HepG2 (cell line): ENCODE measurements at regions not wholly inside any gene's neighbourhood (a gene's known extent, or its start where the extent isn't known, plus 50 kb on each side); places are given as distances from the start of the nearest gene placed in this dataset.

Source experiments
- ATAC-seq: fragments of 200-7000 bp; cut with Tn5 transposase; 3 replicates; pipeline ENCODE4 v1.9.1; 2020; ENCODE audit warnings: mild to moderate bottlenecking, moderate library complexity
- BruUV-seq: library from RNA; stranded (reverse); fragments of 400-500 nt; replicated peaks from 2 replicates; lab custom pipeline; 2021; lab: Mats Ljungman, UMichigan
- CTCF ChIA-PET: fragments of 300-600 bp; formaldehyde crosslinking; extraction: SDS; loops from one replicate; lab custom pipeline; 2021; ENCODE audit warnings: low total read pairs, inconsistent platforms, low intra/inter-chr PET ratio; lab: Yijun Ruan, JAX
- POLR2A ChIA-PET: fragments of 350-600 bp; sonication (Branson Sonifier 250); formaldehyde crosslinking; loops from one replicate; lab custom pipeline; 2020; ENCODE audit warnings: antibody characterized with exemption, inconsistent platforms; lab: Yijun Ruan, JAX
- DNase-seq: peaks from one replicate; pipeline ENCODE4 v3.0.0-alpha.2; 2015; ENCODE audit warnings: low spot score
- FAIRE-seq: peaks from 3 replicates; lab custom pipeline; 2011; peaks lifted over from hg19 to GRCh38; lab: Jason Lieb, UNC
- H2AFZ ChIP-seq: one replicate; pipeline ENCODE4 v1.6.1; 2011; ENCODE audit warnings: low read length, inconsistent platforms
- H3K27ac ChIP-seq: fragments of 300-600 bp; 3 replicates; pipeline ENCODE4 v1.8.0; 2011; ENCODE audit warnings: mixed run types, mild to moderate bottlenecking, mixed read lengths, low read length, inconsistent platforms; ENCODE audit not compliant: insufficient read depth; ENCODE audit errors: extremely low read length
- H3K27me3 ChIP-seq, 2 experiments: fragments of 200-600 bp in 1 of 2; 2 replicates in 1 of 2; 3 replicates in 1 of 2; pipeline versions ENCODE4 v1.6.0 to v1.8.0; 2011; ENCODE audit warnings: low read length in 2 of 2, mild to moderate bottlenecking in 2 of 2, moderate library complexity in 2 of 2, inconsistent platforms in 1 of 2; ENCODE audit not compliant: insufficient read depth in 2 of 2, control insufficient read depth in 1 of 2
- H3K36me3 ChIP-seq, 2 experiments: fragments of 200-600 bp in 1 of 2; replicated peaks in 1 of 2; 2 replicates in 1 of 2; 3 replicates in 1 of 2; pipeline versions ENCODE4 v1.5.1 to v1.8.0; 2011; ENCODE audit warnings: low read length in 2 of 2, inconsistent platforms in 1 of 2; ENCODE audit not compliant: insufficient read depth in 2 of 2, control insufficient read depth in 1 of 2
- H3K4me1 ChIP-seq: 2 replicates; pipeline ENCODE4 v1.5.1; 2012; ENCODE audit warnings: low read length, inconsistent platforms; ENCODE audit not compliant: insufficient read depth
- H3K4me2 ChIP-seq: 2 replicates; pipeline ENCODE4 v1.6.0; 2011; ENCODE audit warnings: low read depth, low read length, inconsistent platforms
- H3K4me3 ChIP-seq, 3 experiments: fragments of 200-600 bp in 1 of 3; sonication (generic), shearing (Covaris generic) in 1 of 3; replicated peaks in 1 of 3; 2 replicates each; pipeline ENCODE4 v1.5.1; 2011 to 2016; ENCODE audit warnings: low read length in 3 of 3, inconsistent platforms in 2 of 3, low read depth in 2 of 3, mild to moderate bottlenecking in 2 of 3, control low read depth in 1 of 3, mixed read lengths in 1 of 3; ENCODE audit not compliant: insufficient read depth in 1 of 3
- H3K79me2 ChIP-seq: one replicate; pipeline ENCODE4 v1.6.1; 2011; ENCODE audit warnings: low read length, inconsistent platforms; ENCODE audit not compliant: insufficient read depth
- H3K9ac ChIP-seq: 2 replicates; pipeline ENCODE4 v1.6.0; 2011; ENCODE audit warnings: mild to moderate bottlenecking, low read depth, low read length, inconsistent platforms; ENCODE audit not compliant: insufficient read depth
- H3K9me3 ChIP-seq: 2 replicates; pipeline ENCODE4 v1.5.1; 2012; ENCODE audit warnings: mild to moderate bottlenecking, low read length
- H4K20me1 ChIP-seq: 2 replicates; pipeline ENCODE4 v1.6.0; 2011; ENCODE audit warnings: inconsistent platforms, mild to moderate bottlenecking, low read length, moderate library complexity; ENCODE audit not compliant: insufficient read depth
- AGO2 ChIP-seq: fragments of 200-400 bp; formaldehyde crosslinking; optimal IDR thresholded peaks from 2 replicates; pipeline ENCODE3; 2017; ENCODE audit warnings: mild to moderate bottlenecking, low read depth, low read length, moderate library complexity
- KLF11 ChIP-seq: IDR thresholded peaks from 2 replicates; pipeline ENCODE4 v1.6.1; 2016; ENCODE audit warnings: missing compliant biosample characterization
- KMT2B ChIP-seq: IDR thresholded peaks from 2 replicates; pipeline ENCODE4 v1.6.1; 2016; ENCODE audit warnings: missing genetic modification reagents, missing compliant biosample characterization
- PHF5A ChIP-seq: IDR thresholded peaks from one replicate; pipeline ENCODE4 v1.6.1; 2018; ENCODE audit warnings: low read depth, missing genetic modification reagents; ENCODE audit not compliant: unreplicated experiment
- POLR2G ChIP-seq: fragments of 200-400 bp; formaldehyde crosslinking; IDR thresholded peaks from 2 replicates; pipeline ENCODE4 v1.6.1; 2018; ENCODE audit warnings: mild to moderate bottlenecking, low read depth, low read length, moderate library complexity
- SIN3A ChIP-seq: IDR thresholded peaks from 2 replicates; pipeline ENCODE4 v1.6.1; 2011; ENCODE audit warnings: low read depth, mild to moderate bottlenecking, control low read depth, low read length, borderline replicate concordance
- ZIK1 ChIP-seq: sonication (generic); formaldehyde crosslinking; IDR thresholded peaks from 2 replicates; pipeline ENCODE4 v1.5.0; 2020; ENCODE audit warnings: mild to moderate bottlenecking, low read depth, missing genetic modification reagents, borderline replicate concordance
- ZNF263 ChIP-seq: sonication (generic); formaldehyde crosslinking; IDR thresholded peaks from 2 replicates; pipeline ENCODE4 v1.4.0; 2020; ENCODE audit warnings: missing genetic modification reagents
- ZNF430 ChIP-seq: sonication (generic); formaldehyde crosslinking; IDR thresholded peaks from 2 replicates; pipeline ENCODE4 v1.9.0; 2021; ENCODE audit warnings: mild to moderate bottlenecking, missing genetic modification reagents
- ZNF773 ChIP-seq: sonication (generic); formaldehyde crosslinking; IDR thresholded peaks from 2 replicates; pipeline ENCODE4 v1.4.0; 2020; ENCODE audit warnings: missing genetic modification reagents, borderline replicate concordance
- WGBS: methylation state at CpG from one replicate; pipeline ENCODE4 v1.1.6; 2017; ENCODE audit warnings: low lambda C conversion rate; 5-methylcytosine and 5-hydroxymethylcytosine counted together
- in situ Hi-C: cut with HindIII; loops from 2 replicates; pipeline ENCODE4 v1.10.0; 2017; ENCODE audit warnings: low pct_unique_long_range_greater_than_20kb; ENCODE audit not compliant: extremely low pct_ligation_motif_present
- intact Hi-C: fragments of 100-400 bp; cut with micrococcal nuclease; formaldehyde crosslinking; loops from one replicate; pipeline ENCODE4 v1.10.0; 2022; ENCODE audit not compliant: unreplicated experiment

GRCh38 chr3:25212736-25213135 lies 215.3 kb upstream of the RARB start:
- intact Hi-C loops: no loop called here
- TF ChIP-seq ZNF263 (CRISPR knock-in tag) (no peak), KLF11 (no peak), ZIK1 (CRISPR knock-in tag) (no peak), KMT2B (CRISPR knock-in tag) (no peak), PHF5A (CRISPR knock-in tag) (no peak), POLR2G (no peak), ZNF773 (no peak)
- TF ChIP-seq, all 625 proteins: peak for 0
- Histone ChIP-seq H3K4me2 (no peak overlapping the region), H3K27me3 (no peaks in the 10 kb centered on the region), H3K9ac (no peak overlapping the region), H3K4me3 (no peak overlapping the region), H3K36me3 (no peaks in the 10 kb centered on the region), H3K79me2 (no peaks in the 10 kb centered on the region), H3K9me3 (no peaks in the 10 kb centered on the region; the same call in 1 of the 2 replicates), H3K27ac (no peak overlapping the region), H4K20me1 (no peaks in the 10 kb centered on the region), H3K4me1 (no peaks in the 10 kb centered on the region), H2AFZ (no peak overlapping the region)
- in situ Hi-C loops: no loop called here
- FAIRE-seq (no peak), ATAC-seq (no peak), DNase-seq (no peak)
- 48% methylated on average over 7 of the region's 7 CpGs for WGBS
- ChIA-PET CTCF (no interaction called here), POLR2A (no interaction called here)
- no TSS peak for BruUV-seq

GRCh38 chr3:25214034-25214433 lies 214.0 kb upstream of the RARB start:
- H3K27me3 ChIP-seq: no peaks in the 10 kb centered on the region
- no peaks in the 10 kb centered on the region for H4K20me1 ChIP-seq
- intact Hi-C loops: no loop called here
- BruUV-seq: no TSS peak
- FAIRE-seq (no peak), DNase-seq (no peak), ATAC-seq (no peak)
- POLR2A ChIA-PET: no interaction called here
- no peak overlapping the region for H3K4me3 ChIP-seq
- no peaks in the 10 kb centered on the region for H3K4me1 ChIP-seq
- H3K27ac ChIP-seq: no peak overlapping the region
- in situ Hi-C loops: no loop called here
- H3K9me3 ChIP-seq: no peaks in the 10 kb centered on the region; the same call in 1 of the 2 replicates
- H3K36me3 ChIP-seq: no peaks in the 10 kb centered on the region
- no peak for TF ChIP-seq ZNF430 (CRISPR knock-in tag)
- TF ChIP-seq SIN3A: no peak
- no peak for TF ChIP-seq AGO2
- H2AFZ ChIP-seq: no peak overlapping the region
- 48% methylated on average over 2 of the region's 2 CpGs for WGBS
- H3K4me2 ChIP-seq: no peak overlapping the region
- CTCF ChIA-PET: no interaction called here
- no peaks in the 10 kb centered on the region for H3K79me2 ChIP-seq
- H3K9ac ChIP-seq: no peak overlapping the region
